H1 (cell line): ENCODE measurements at regions not wholly inside any gene's neighbourhood (a gene's known extent, or its start where the extent isn't known, plus 50 kb on each side); places are given as distances from the start of the nearest gene placed in this dataset.

Experiments used
- CTCF ChIA-PET: fragments of 300-600 bp; sonication (Branson Sonifier 250); formaldehyde crosslinking; loops from one replicate; lab custom pipeline; 2021; ENCODE audit not compliant: partially characterized antibody; lab: Charles Lee
- POLR2A ChIA-PET: fragments of 300-600 bp; sonication (Branson Sonifier 250); formaldehyde crosslinking; loops from one replicate; lab custom pipeline; 2021; ENCODE audit warnings: inconsistent platforms; ENCODE audit not compliant: partially characterized antibody; lab: Charles Lee
- DNase-seq, 2 experiments: peaks; one replicate each; pipeline versions ENCODE4 v3.0.0 to v3.0.0-alpha.2; 2010 to 2022; ENCODE audit warnings: low spot score in 2 of 2, low read depth in 1 of 2, mixed read lengths in 1 of 2
- FAIRE-seq: peaks from 2 replicates; lab custom pipeline; 2011; peaks lifted over from hg19 to GRCh38; lab: Jason Lieb, UNC
- H2AFZ ChIP-seq: 2 replicates; pipeline ENCODE4 v1.8.1; 2012; ENCODE audit warnings: low read length, inconsistent platforms
- H2AK5ac ChIP-seq: 2 replicates; pipeline ENCODE4 v1.6.1; 2013; ENCODE audit warnings: low read depth, low read length
- H2BK120ac ChIP-seq: replicated peaks from 2 replicates; pipeline ENCODE3; 2013; ENCODE audit warnings: low read depth, low read length, inconsistent platforms
- H2BK12ac ChIP-seq: 2 replicates; pipeline ENCODE4 v1.6.1; 2013; ENCODE audit warnings: low read depth, low read length
- H2BK15ac ChIP-seq: 2 replicates; pipeline ENCODE4 v1.6.1; 2013; ENCODE audit warnings: low read length
- H2BK20ac ChIP-seq: 2 replicates; pipeline ENCODE4 v1.6.1; 2013; ENCODE audit warnings: low read length
- H2BK5ac ChIP-seq: 2 replicates; pipeline ENCODE4 v1.6.1; 2013; ENCODE audit warnings: low read depth, low read length
- H3K14ac ChIP-seq: 2 replicates; pipeline ENCODE4 v1.6.1; 2013; ENCODE audit warnings: inconsistent platforms; ENCODE audit not compliant: insufficient read length
- H3K18ac ChIP-seq: 2 replicates; pipeline ENCODE4 v1.6.1; 2013; ENCODE audit warnings: low read length; ENCODE audit errors: extremely low read depth
- H3K23ac ChIP-seq: 2 replicates; pipeline ENCODE4 v1.6.1; 2013; ENCODE audit warnings: inconsistent platforms; ENCODE audit not compliant: insufficient read length
- H3K23me2 ChIP-seq: 2 replicates; pipeline ENCODE4 v1.6.1; 2013; ENCODE audit warnings: low read depth, low read length
- H3K27ac ChIP-seq: 2 replicates; pipeline ENCODE4 v1.6.1; 2011; ENCODE audit warnings: low read depth, low read length, inconsistent platforms
- H3K27me3 ChIP-seq, 4 experiments: replicated peaks in 1 of 4; 1 replicate in 1 of 4; 2 replicates in 3 of 4; pipeline versions ENCODE4 v1.6.1 to v1.8.1; 2011 to 2013; ENCODE audit warnings: low read length in 3 of 4, mild to moderate bottlenecking in 3 of 4, inconsistent platforms in 2 of 4, mixed read lengths in 2 of 4, moderate library complexity in 1 of 4; ENCODE audit not compliant: control insufficient read depth in 3 of 4, insufficient read depth in 3 of 4; ENCODE audit errors: extremely low read depth in 1 of 4
- H3K36me3 ChIP-seq, 4 experiments: 2 replicates each; pipeline versions ENCODE4 v1.6.1 to v1.8.1; 2011 to 2013; ENCODE audit warnings: mild to moderate bottlenecking in 4 of 4, low read length in 3 of 4, moderate library complexity in 2 of 4, control low read depth in 1 of 4, inconsistent platforms in 1 of 4; ENCODE audit not compliant: insufficient read depth in 4 of 4, control insufficient read depth in 2 of 4
- H3K4ac ChIP-seq: replicated peaks from 2 replicates; pipeline ENCODE3; 2013; ENCODE audit warnings: low read length, low read depth, mixed read lengths, inconsistent platforms; ENCODE audit not compliant: insufficient read length
- H3K4me1 ChIP-seq, 4 experiments: replicated peaks in 1 of 4; 1 replicate in 1 of 4; 2 replicates in 3 of 4; pipeline versions ENCODE4 v1.6.1 to v1.8.1; 2011 to 2013; ENCODE audit warnings: low read length in 3 of 4, inconsistent platforms in 2 of 4, mixed read lengths in 1 of 4; ENCODE audit not compliant: insufficient read depth in 4 of 4, control insufficient read depth in 3 of 4
- H3K4me2 ChIP-seq, 2 experiments: 2 replicates each; pipeline versions ENCODE4 v1.6.1 to v1.8.1; 2011 to 2013; ENCODE audit warnings: low read depth in 2 of 2, low read length in 2 of 2, control low read depth in 1 of 2, inconsistent platforms in 1 of 2, mild to moderate bottlenecking in 1 of 2; ENCODE audit not compliant: insufficient read depth in 1 of 2
- H3K4me3 ChIP-seq, 4 experiments: fragments of 200-600, 300-600 bp in 1 of 4; sonication (generic), shearing (Covaris generic), sonication (Bioruptor Twin) in 1 of 4; 2 replicates each; pipeline versions ENCODE4 v1.5.1 to v1.8.1; 2011 to 2016; ENCODE audit warnings: low read length in 4 of 4, low read depth in 3 of 4, control low read depth in 2 of 4, inconsistent platforms in 2 of 4, mild to moderate bottlenecking in 2 of 4, mixed read lengths in 1 of 4, moderate library complexity in 1 of 4; ENCODE audit not compliant: insufficient read depth in 2 of 4; ENCODE audit errors: extremely low read depth in 1 of 4
- H3K56ac ChIP-seq: replicated peaks from 2 replicates; pipeline ENCODE3; 2013; ENCODE audit warnings: low read depth, mild to moderate bottlenecking, mixed read lengths, low read length, inconsistent platforms; ENCODE audit not compliant: insufficient read length
- H3K79me1 ChIP-seq: 2 replicates; pipeline ENCODE4 v1.6.1; 2013; ENCODE audit warnings: low read depth, low read length, control low read depth
- H3K79me2 ChIP-seq, 2 experiments: 2 replicates each; pipeline versions ENCODE4 v1.6.1 to v1.8.1; 2012 to 2013; ENCODE audit warnings: low read length in 2 of 2, mild to moderate bottlenecking in 2 of 2, inconsistent platforms in 1 of 2; ENCODE audit not compliant: insufficient read depth in 2 of 2, control insufficient read depth in 1 of 2
- H3K9ac ChIP-seq, 4 experiments: replicated peaks in 1 of 4; 1 replicate in 1 of 4; 2 replicates in 3 of 4; pipeline versions ENCODE4 v1.6.1 to v1.8.1; 2011 to 2013; ENCODE audit warnings: low read depth in 3 of 4, low read length in 3 of 4, control low read depth in 2 of 4, mild to moderate bottlenecking in 2 of 4, moderate library complexity in 2 of 4, inconsistent platforms in 1 of 4; ENCODE audit errors: extremely low read depth in 1 of 4
- H3K9me3 ChIP-seq, 2 experiments: 2 replicates each; pipeline versions ENCODE4 v1.6.1 to v1.8.1; 2012 to 2013; ENCODE audit warnings: mild to moderate bottlenecking in 2 of 2, moderate library complexity in 2 of 2, control low read depth in 1 of 2, inconsistent platforms in 1 of 2, low read depth in 1 of 2, low read length in 1 of 2, mixed read lengths in 1 of 2; ENCODE audit not compliant: insufficient read depth in 2 of 2
- H4K20me1 ChIP-seq, 2 experiments: replicated peaks in 1 of 2; 2 replicates each; pipeline versions ENCODE3 to v1.8.1; 2011 to 2013; ENCODE audit warnings: inconsistent platforms in 2 of 2, low read length in 2 of 2, mild to moderate bottlenecking in 1 of 2; ENCODE audit not compliant: insufficient read depth in 2 of 2, control insufficient read depth in 1 of 2
- H4K5ac ChIP-seq: 2 replicates; pipeline ENCODE4 v1.6.1; 2013; ENCODE audit warnings: low read length, low read depth, mixed read lengths, inconsistent platforms; ENCODE audit not compliant: insufficient read length
- H4K8ac ChIP-seq: 2 replicates; pipeline ENCODE4 v1.8.0; 2013; ENCODE audit warnings: mild to moderate bottlenecking, moderate library complexity, low read length, inconsistent platforms; ENCODE audit not compliant: insufficient read depth; ENCODE audit errors: extremely low read depth
- H4K91ac ChIP-seq: replicated peaks from 2 replicates; pipeline ENCODE3; 2013; ENCODE audit warnings: low read length, mixed read lengths, inconsistent platforms; ENCODE audit not compliant: insufficient read length
- BRCA1 ChIP-seq: IDR thresholded peaks from 2 replicates; pipeline ENCODE4 v1.6.1; 2012; ENCODE audit warnings: low read depth, low read length, improper control_type of control experiment
- CBX8 ChIP-seq: fragments of 300-800, 300-1000 bp; sonication (generic); IDR thresholded peaks from 2 replicates; pipeline ENCODE4 v1.7.1; 2016; ENCODE audit warnings: low read depth, low read length, borderline replicate concordance
- KDM1A ChIP-seq: fragments of 200-600, 300-600 bp; sonication (generic); IDR thresholded peaks from 2 replicates; pipeline ENCODE4 v1.7.1; 2016; ENCODE audit warnings: mild to moderate bottlenecking, low read length, borderline replicate concordance
- RAD21 ChIP-seq, 2 experiments: IDR thresholded peaks in 1 of 2; conservative IDR thresholded peaks in 1 of 2; 2 replicates each; pipeline ENCODE4 v1.6.1; 2011; ENCODE audit warnings: low read depth in 2 of 2, low read length in 2 of 2, improper control_type of control experiment in 1 of 2, inconsistent platforms in 1 of 2, mild to moderate bottlenecking in 1 of 2, moderate library complexity in 1 of 2
- WGBS, 2 experiments: shearing (Covaris generic) in 1 of 2; methylation state at CpG; one replicate each; pipeline versions ENCODE4 v1.1.6 to v1.1.7; 2013 to 2015; ENCODE audit warnings: low lambda C conversion rate in 2 of 2, mixed read lengths in 2 of 2, inconsistent platforms in 1 of 2, low coverage in 1 of 2, missing lambda C conversion rate in 1 of 2; ENCODE audit not compliant: insufficient replicate concordance in 2 of 2, insufficient coverage in 1 of 2, insufficient read length in 1 of 2; ENCODE audit errors: extremely low coverage in 1 of 2, missing lambda C conversion rate in 1 of 2; 5-methylcytosine and 5-hydroxymethylcytosine counted together

- Histone ChIP-seq H3K9me3 (peaks cover 0 to 7% of the 10 kb centered on the region in 2 experiments; a peak in 2 of 4 replicates), H3K4me3 (no peak overlapping the region)
Measured at GRCh38 chr6:112594886-112595594, 247.9 kb downstream of the RFPL4B start.

More at GRCh38 chr6:112594886-112595594, 247.9 kb downstream of the RFPL4B start:
- Histone ChIP-seq H3K9ac (no peak overlapping the region), H2AFZ (no peak overlapping the region), H3K36me3 (no peaks in the 10 kb centered on the region), H3K23me2 (no peaks in the 10 kb centered on the region), H2AK5ac (no peak overlapping the region), H3K79me1 (no peaks in the 10 kb centered on the region), H3K56ac (no peak overlapping the region), H3K4me1 (no peaks in the 10 kb centered on the region), H3K79me2 (no peaks in the 10 kb centered on the region), H3K14ac (no peak overlapping the region), H2BK20ac (no peak overlapping the region), H2BK5ac (no peak overlapping the region), H3K4me2 (no peak overlapping the region), H3K27ac (no peak overlapping the region), H3K4ac (no peak overlapping the region), H4K20me1 (no peaks in the 10 kb centered on the region), H2BK12ac (no peak overlapping the region), H4K5ac (no peak overlapping the region), H3K23ac (no peak overlapping the region), H2BK15ac (no peak overlapping the region), H3K18ac (no peak overlapping the region), H4K8ac (no peak overlapping the region), H3K27me3 (no peaks in the 10 kb centered on the region), H2BK120ac (no peak overlapping the region), H4K91ac (no peak overlapping the region)
- FAIRE-seq (no peak), DNase-seq (no peak)
- WGBS, 2 experiments = 88% methylated on average over 2 of the region's 2 CpGs; no CpG with 5 or more reads in 1 of the 2 experiments
- ChIA-PET CTCF (interaction anchor here (1.0 kb wide), 1 partner anchor 22 kb away, joined by 3 read pairs; no protein-coding TSS in a partner anchor), POLR2A (no interaction called here)
- TF ChIP-seq CBX8 = no peak
- TF ChIP-seq RAD21 (IDR thresholded peaks at IDR 0.05 in 1 of 2, conservative IDR thresholded peaks at IDR 0.05 in 1 of 2; ENCODE audit: low read depth in 2 of 2, low read length in 2 of 2) = 0 out of 4 replicates have a peak, but pooled peaks of 1 of the 2 experiments have one; percentile 11
- no peak for TF ChIP-seq BRCA1
- no peak for TF ChIP-seq KDM1A
